C4-2B (cell line): ENCODE measurements at regions not wholly inside any gene's neighbourhood (a gene's known extent, or its start where the extent isn't known, plus 50 kb on each side); places are given as distances from the start of the nearest gene placed in this dataset.

Source experiments
- ZFX ChIP-seq: fragments of 450-650 bp; IDR thresholded peaks from 2 replicates; pipeline ENCODE4 v1.6.1; 2017
- TF ChIP-seq, protein P1 (sequence below): fragments of 450-650 bp; conservative IDR thresholded peaks from 2 replicates; pipeline ENCODE4 v1.5.1; 2017; ENCODE audit warnings: mild to moderate bottlenecking

DNA sequence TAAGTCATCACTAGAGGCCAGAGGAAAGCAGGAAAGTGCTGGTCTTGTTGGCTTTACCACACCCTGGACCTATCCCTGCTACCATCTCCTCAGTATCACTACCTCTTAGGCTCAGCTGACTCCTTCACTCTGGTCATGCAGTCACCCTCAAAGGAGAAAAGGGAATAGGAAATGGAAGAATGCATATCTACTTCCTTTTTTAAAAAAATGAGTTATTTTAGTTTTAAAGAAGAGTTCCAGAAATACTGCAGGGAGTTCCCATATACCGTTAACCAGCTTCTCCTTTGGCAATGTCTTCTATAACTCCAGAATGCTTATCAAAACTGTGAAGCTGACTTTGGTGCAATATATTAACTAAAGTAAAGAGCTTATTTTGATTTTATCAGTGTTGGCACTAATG lies 688.6 kb downstream of the DIPK2A start:
- TF ChIP-seq, protein P1, sequence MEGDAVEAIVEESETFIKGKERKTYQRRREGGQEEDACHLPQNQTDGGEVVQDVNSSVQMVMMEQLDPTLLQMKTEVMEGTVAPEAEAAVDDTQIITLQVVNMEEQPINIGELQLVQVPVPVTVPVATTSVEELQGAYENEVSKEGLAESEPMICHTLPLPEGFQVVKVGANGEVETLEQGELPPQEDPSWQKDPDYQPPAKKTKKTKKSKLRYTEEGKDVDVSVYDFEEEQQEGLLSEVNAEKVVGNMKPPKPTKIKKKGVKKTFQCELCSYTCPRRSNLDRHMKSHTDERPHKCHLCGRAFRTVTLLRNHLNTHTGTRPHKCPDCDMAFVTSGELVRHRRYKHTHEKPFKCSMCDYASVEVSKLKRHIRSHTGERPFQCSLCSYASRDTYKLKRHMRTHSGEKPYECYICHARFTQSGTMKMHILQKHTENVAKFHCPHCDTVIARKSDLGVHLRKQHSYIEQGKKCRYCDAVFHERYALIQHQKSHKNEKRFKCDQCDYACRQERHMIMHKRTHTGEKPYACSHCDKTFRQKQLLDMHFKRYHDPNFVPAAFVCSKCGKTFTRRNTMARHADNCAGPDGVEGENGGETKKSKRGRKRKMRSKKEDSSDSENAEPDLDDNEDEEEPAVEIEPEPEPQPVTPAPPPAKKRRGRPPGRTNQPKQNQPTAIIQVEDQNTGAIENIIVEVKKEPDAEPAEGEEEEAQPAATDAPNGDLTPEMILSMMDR: no peak
- TF ChIP-seq ZFX: no peak
